ENCODE measurements at regions not wholly inside any gene's neighbourhood (a gene's known extent, or its start where the extent isn't known, plus 50 kb on each side); places are given as distances from the start of the nearest gene placed in this dataset.

DNA sequence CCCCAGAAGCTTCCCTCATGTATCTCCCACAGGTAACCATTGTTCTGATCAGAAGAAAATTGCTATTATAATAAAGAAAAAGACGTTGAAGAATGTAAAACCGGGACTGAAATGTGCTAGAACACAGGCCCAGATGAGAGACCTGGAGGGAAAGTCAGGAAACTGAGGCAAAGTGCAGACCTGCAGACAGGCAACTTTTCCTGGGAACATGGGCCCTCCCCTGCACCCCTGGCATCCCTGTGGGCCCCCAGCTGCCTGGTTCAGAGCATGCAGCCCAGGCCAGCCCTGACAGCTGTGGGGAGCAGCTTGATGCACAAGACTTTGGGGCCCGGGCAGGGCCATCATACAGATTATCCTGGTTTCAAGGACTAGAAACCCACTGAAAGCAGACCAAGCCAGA lies 212.2 kb downstream of the CDC5L start:
- TF ChIP-seq, protein P1, sequence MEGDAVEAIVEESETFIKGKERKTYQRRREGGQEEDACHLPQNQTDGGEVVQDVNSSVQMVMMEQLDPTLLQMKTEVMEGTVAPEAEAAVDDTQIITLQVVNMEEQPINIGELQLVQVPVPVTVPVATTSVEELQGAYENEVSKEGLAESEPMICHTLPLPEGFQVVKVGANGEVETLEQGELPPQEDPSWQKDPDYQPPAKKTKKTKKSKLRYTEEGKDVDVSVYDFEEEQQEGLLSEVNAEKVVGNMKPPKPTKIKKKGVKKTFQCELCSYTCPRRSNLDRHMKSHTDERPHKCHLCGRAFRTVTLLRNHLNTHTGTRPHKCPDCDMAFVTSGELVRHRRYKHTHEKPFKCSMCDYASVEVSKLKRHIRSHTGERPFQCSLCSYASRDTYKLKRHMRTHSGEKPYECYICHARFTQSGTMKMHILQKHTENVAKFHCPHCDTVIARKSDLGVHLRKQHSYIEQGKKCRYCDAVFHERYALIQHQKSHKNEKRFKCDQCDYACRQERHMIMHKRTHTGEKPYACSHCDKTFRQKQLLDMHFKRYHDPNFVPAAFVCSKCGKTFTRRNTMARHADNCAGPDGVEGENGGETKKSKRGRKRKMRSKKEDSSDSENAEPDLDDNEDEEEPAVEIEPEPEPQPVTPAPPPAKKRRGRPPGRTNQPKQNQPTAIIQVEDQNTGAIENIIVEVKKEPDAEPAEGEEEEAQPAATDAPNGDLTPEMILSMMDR (IDR thresholded peaks at IDR 0.05; ENCODE audit: control insufficient read depth, extremely low read depth, insufficient read depth): no peak
- no peak for DNase-seq (ENCODE audit: low read depth)
- no peak overlapping the region for H3K4me3 ChIP-seq (ENCODE audit: low read depth, low read length)

DNA sequence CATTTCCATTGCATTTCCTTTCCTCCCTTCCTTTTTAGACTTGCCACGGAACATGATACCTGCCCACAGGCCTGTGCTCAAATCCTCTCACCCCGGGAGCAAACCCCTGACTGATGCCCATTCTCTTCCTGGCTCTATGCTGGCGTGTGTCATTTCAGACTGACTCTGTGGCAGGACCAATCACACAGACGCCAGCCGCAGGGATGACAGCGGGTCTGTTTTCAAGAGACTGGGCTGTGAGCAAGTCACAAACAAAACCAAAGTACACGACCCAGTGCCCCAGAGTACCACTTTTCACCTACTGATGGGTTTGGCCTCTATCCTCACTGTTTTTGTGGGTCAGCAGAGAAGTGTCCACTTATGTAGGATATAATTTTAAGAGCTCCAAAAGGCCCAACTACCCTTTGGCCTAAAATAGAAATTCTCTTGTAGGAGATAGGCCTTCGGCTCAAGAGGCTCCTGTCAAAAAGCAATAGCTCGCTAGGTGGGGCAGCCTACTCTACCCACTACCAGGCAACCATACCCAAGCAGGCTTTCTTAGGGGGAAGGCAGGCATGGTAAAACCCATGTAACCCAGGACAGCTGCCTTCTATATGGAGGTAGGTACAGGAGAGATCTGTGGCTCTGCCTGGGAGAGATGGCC lies 215.7 kb downstream of the CDC5L start:
- DNase-seq (ENCODE audit: low read depth): no peak
- H3K4me3 ChIP-seq (ENCODE audit: low read depth, low read length): no peak overlapping the region
- TF ChIP-seq, protein P1 (IDR thresholded peaks at IDR 0.05; ENCODE audit: control insufficient read depth, extremely low read depth, insufficient read depth): no peak

DNA sequence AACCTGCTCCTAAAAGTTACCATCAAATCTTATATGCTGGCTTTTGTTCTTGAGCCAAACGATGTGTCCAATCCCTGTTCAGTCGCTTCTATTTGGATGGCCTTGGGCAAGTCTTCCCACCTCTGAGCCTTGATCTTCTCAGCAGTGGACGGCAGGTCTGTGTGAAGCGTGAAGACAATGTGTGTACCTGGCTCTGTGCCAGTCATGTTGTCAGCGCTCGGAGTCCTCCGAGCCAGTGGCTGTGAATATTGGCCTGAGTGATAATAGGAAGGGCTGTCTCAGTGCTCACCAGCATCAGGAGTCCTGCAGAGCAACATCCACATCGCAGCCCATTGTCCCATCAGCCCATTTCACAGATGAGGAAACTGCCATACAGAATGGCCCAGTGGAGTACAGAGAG lies 219.0 kb downstream of the CDC5L start:
- TF ChIP-seq, protein P1 (IDR thresholded peaks at IDR 0.05; ENCODE audit: control insufficient read depth, extremely low read depth, insufficient read depth): no peak
- no peak for DNase-seq (ENCODE audit: low read depth)
- no peak overlapping the region for H3K4me3 ChIP-seq (ENCODE audit: low read depth, low read length)

DNA sequence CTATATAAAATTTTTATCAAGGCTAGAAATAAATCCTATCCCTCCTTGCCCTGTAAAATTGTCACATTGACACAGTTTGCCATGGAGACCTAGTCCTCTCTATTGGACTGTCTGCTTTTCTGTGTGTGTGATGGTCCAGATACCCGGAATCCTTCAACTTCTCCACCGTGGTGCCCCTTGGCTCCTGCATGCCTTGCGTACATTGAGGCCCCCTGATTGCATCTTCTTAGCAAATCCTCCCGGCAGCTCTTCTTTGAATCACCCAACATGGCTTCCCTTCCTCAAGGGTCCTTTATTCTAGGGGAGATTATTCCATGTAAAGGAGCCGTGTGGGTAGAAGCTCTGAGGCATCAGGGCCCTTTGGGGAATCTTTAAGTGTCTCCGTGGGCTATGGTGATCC lies 219.5 kb downstream of the CDC5L start:
- H3K4me3 ChIP-seq (ENCODE audit: low read depth, low read length): no peak overlapping the region
- TF ChIP-seq, protein P1 (IDR thresholded peaks at IDR 0.05; ENCODE audit: control insufficient read depth, extremely low read depth, insufficient read depth): no peak
- DNase-seq (ENCODE audit: low read depth): no peak

DNA sequence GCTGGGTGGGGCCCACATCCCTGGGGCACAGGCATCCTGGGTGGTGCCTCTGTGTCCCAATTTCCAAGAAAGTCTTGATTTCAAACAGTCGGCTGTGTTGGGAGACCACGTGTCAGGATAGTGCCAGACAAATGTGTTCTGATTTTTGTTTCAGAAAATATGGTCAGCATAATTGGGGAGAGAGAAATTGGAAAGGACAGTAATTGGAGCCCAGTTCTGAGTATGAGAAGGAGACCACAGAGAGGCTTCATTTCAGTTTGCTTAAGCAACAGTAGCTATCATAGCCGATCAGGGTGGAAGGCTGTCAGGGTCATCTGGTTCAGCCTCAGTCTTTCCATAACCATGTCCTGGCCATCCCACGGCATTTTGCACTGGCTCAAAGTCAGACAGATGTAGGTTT lies 220.7 kb downstream of the CDC5L start:
- TF ChIP-seq, protein P1 (IDR thresholded peaks at IDR 0.05; ENCODE audit: control insufficient read depth, extremely low read depth, insufficient read depth): no peak
- H3K4me3 ChIP-seq (ENCODE audit: low read depth, low read length): no peak overlapping the region
- DNase-seq (ENCODE audit: low read depth): no peak

DNA sequence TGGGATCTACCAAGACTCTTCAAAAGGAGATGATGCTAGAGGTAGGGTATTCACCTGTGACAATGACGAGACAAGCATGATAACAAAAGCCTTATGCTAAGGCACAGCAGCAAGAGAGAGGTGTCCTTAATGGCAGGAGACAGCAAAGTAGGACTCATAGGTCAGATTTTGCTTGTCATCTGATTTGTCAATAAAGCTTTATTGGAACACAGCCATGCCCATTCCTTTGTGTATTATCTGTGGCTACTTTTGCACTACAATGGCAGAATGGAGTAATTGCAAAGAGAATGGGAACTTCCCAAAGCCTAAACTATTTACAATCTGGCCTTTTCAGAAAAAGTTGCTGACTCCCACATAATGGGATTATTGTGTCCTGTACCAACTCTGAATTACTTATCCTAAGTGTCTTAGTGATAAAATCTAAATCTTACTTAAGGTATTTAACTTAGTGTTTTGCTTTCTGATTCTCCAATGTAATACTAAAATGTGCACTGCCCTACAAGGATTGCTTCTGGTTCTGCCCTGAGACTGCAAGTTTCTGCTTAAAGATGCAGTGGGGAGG lies 221.6 kb downstream of the CDC5L start:
- no peak for DNase-seq (ENCODE audit: low read depth)
- TF ChIP-seq, protein P1 (IDR thresholded peaks at IDR 0.05; ENCODE audit: control insufficient read depth, extremely low read depth, insufficient read depth): no peak
- H3K4me3 ChIP-seq (ENCODE audit: low read depth, low read length): no peak overlapping the region

DNA sequence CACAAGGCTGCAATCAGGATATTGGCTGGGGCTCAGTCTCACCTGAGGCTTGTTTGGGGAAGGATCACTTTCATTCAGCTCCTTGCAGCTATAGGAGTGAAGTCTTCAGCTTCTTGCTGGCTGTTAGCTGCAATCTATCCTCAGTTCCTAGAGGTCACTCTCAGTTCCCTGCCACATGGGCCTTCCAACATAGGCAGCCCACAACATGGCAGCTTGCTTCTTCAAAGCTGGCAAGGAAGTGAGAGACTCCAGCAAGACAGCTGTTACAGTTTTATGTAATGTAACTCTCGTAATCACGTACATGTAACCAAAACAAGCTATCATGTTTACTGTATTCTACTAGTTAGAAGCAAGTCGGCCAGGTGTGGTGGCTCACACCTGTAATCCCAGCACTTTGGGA lies 226.9 kb downstream of the CDC5L start:
- no peak overlapping the region for H3K4me3 ChIP-seq (ENCODE audit: low read depth, low read length)
- DNase-seq (ENCODE audit: low read depth): no peak
- TF ChIP-seq, protein P1 (IDR thresholded peaks at IDR 0.05; ENCODE audit: control insufficient read depth, extremely low read depth, insufficient read depth): no peak

All from LNCaP clone FGC (cell line).